Spleen (tissue), 11 donors: ENCODE measurements at regions not wholly inside any gene's neighbourhood (a gene's known extent, or its start where the extent isn't known, plus 50 kb on each side); places are given as distances from the start of the nearest gene placed in this dataset.

Experiments
- DNase-seq: peaks from one replicate; pipeline ENCODE4 v3.0.0-alpha.2; 2020
- H3K27ac ChIP-seq, 8 donors: fragments of 200-600 bp; sonication (generic) in 7 of 8; 1 replicate in 4 of 8; 2 replicates in 4 of 8; pipeline versions ENCODE4 v1.5.0 to v1.8.0; 2016 to 2021; ENCODE audit warnings: inconsistent platforms in 4 of 8, mild to moderate bottlenecking in 4 of 8, moderate library complexity in 1 of 8
- H3K27me3 ChIP-seq, 7 donors: fragments of 200-600 bp; sonication (generic) in 6 of 7; replicated peaks in 1 of 7; 1 replicate in 4 of 7; 2 replicates in 3 of 7; pipeline versions ENCODE4 v1.5.0 to v1.8.0; 2016 to 2021; ENCODE audit warnings: inconsistent platforms in 3 of 7, mild to moderate bottlenecking in 1 of 7
- H3K36me3 ChIP-seq, 6 donors: fragments of 200-600 bp; sonication (generic) in 5 of 6; 1 replicate in 4 of 6; 2 replicates in 2 of 6; pipeline versions ENCODE4 v1.5.0 to v1.8.0; 2016 to 2021; ENCODE audit warnings: inconsistent platforms in 2 of 6
- H3K4me1 ChIP-seq, 6 donors: fragments of 200-600 bp; sonication (generic) in 5 of 6; 1 replicate in 3 of 6; 2 replicates in 3 of 6; pipeline versions ENCODE4 v1.5.0 to v1.8.0; 2016 to 2021; ENCODE audit warnings: inconsistent platforms in 3 of 6
- H3K4me3 ChIP-seq, 8 donors: fragments of 200-600 bp; sonication (generic) in 7 of 8; 1 replicate in 4 of 8; 2 replicates in 4 of 8; pipeline versions ENCODE4 v1.5.0 to v1.8.0; 2016 to 2021; ENCODE audit warnings: inconsistent platforms in 4 of 8, mild to moderate bottlenecking in 4 of 8, moderate library complexity in 2 of 8
- H3K9me3 ChIP-seq, 8 donors: fragments of 200-600 bp; sonication (generic) in 7 of 8; 1 replicate in 4 of 8; 2 replicates in 4 of 8; pipeline versions ENCODE4 v1.5.0 to v1.8.0; 2016 to 2021; ENCODE audit warnings: inconsistent platforms in 4 of 8
- POLR2A ChIP-seq, 3 donors: fragments of 450-650 bp; IDR thresholded peaks; one replicate each; pipeline ENCODE4 v1.5.1; 2017; ENCODE audit warnings: antibody characterized with exemption in 3 of 3, mild to moderate bottlenecking in 1 of 3
- POLR2AphosphoS5 ChIP-seq, 3 donors: sonication (generic); formaldehyde crosslinking; IDR thresholded peaks; one replicate each; pipeline ENCODE4 v1.5.1; 2017; ENCODE audit warnings: antibody characterized with exemption in 3 of 3
- WGBS, 5 donors: extraction: QIAGEN DNeasy Blood & Tissue Kit in 3 of 5; methylation state at CpG; one replicate each; pipeline versions ENCODE4 v1.1.5 to v1.1.7; 2013 to 2018; 5-methylcytosine and 5-hydroxymethylcytosine counted together
- intact Hi-C: fragments of 100-400 bp; cut with DNase I; formaldehyde crosslinking; loops from one replicate; pipeline ENCODE4 v1.15.0; 2023; ENCODE audit warnings: low total_unique reads
- TF ChIP-seq, protein P1 (sequence below), 11 experiments: fragments of 200-600 bp in 7 of 11; fragments of 450-650 bp in 4 of 11; sonication (generic) in 4 of 11; IDR thresholded peaks in 8 of 11; conservative IDR thresholded peaks in 3 of 11; 1 replicate in 7 of 11; 2 replicates in 4 of 11; pipeline versions ENCODE4 v1.4.0 to v1.8.0; 2016 to 2021; ENCODE audit warnings: antibody characterized with exemption in 11 of 11, inconsistent platforms in 4 of 11, mild to moderate bottlenecking in 1 of 11
- donor health status: healthy with polysubstance abuse.
- donor health status: DM: no; HTN: no; CAD: no; lungs with moderate emphysema.
- donor health status: DM: no; HTN: no; CAD: no.
- donor health status: Bipolar disorder and iron deficiency.
- donor health status: healthy.
- donor health status: DM: no; HTN: no; CAD: no.
- donor health status: DM: yes; HTN: yes; CAD: no.

DNA sequence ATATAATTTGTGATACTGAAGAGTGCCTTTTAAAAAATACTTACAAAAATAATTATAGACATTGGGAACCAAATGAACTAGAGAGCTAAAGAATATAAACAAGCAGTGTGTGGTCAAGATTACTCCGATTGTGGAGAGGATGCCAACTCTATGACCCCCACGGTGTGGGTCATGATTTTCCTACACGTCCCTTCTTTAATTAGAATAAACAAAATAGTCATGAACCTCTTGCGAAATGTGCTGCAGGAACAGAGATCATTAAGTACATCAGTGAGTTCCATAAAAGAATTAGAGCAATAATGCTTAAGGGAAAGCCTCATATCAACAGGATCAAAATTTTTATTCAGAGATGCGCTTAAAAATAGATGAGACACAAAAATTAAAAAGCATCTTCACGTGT, 476.6 kb upstream of the ROBO1 start:
- H3K36me3 ChIP-seq, result no peaks in the 10 kb centered on the region
- H3K27me3 ChIP-seq, result no peaks in the 10 kb centered on the region
- no peak for TF ChIP-seq POLR2A (IDR thresholded peaks at IDR 0.05)
- TF ChIP-seq, protein P1, sequence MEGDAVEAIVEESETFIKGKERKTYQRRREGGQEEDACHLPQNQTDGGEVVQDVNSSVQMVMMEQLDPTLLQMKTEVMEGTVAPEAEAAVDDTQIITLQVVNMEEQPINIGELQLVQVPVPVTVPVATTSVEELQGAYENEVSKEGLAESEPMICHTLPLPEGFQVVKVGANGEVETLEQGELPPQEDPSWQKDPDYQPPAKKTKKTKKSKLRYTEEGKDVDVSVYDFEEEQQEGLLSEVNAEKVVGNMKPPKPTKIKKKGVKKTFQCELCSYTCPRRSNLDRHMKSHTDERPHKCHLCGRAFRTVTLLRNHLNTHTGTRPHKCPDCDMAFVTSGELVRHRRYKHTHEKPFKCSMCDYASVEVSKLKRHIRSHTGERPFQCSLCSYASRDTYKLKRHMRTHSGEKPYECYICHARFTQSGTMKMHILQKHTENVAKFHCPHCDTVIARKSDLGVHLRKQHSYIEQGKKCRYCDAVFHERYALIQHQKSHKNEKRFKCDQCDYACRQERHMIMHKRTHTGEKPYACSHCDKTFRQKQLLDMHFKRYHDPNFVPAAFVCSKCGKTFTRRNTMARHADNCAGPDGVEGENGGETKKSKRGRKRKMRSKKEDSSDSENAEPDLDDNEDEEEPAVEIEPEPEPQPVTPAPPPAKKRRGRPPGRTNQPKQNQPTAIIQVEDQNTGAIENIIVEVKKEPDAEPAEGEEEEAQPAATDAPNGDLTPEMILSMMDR (IDR thresholded peaks at IDR 0.05 in 8 of 11, conservative IDR thresholded peaks at IDR 0.05 in 3 of 11), result no peak
- no peak for TF ChIP-seq POLR2AphosphoS5 (IDR thresholded peaks at IDR 0.05)
- no peak overlapping the region for H3K27ac ChIP-seq
- DNase-seq, result no peak
- H3K4me1 ChIP-seq, result no peaks in the 10 kb centered on the region
- WGBS, 5 donors, result 45 to 61% (median 61%) methylated on average over 6 of the region's 6 CpGs
- peaks cover 0 to 30% (median 16%) of the 10 kb centered on the region in 8 donors for H3K9me3 ChIP-seq
- no peak overlapping the region for H3K4me3 ChIP-seq
- intact Hi-C loops, result no loop called here

DNA sequence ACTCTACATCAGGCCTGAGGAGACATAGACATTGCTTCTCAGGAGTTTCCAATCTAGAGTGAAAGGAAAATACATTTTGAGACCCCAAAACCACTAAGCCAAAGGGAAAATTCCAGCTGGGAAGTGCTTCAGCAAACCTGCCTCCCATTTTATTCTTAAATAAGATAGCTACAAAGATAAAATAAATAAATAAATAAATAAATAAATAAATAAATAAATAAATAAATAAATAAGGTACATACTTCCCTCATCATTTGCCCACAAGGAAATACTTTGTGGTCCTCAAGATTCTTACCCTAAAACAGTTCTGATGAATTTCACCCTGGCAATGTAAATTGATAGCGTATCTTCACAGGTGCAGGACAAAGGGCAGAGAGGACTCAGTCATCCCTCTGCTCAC, 474.0 kb upstream of the ROBO1 start:
- Histone ChIP-seq H3K36me3 (no peaks in the 10 kb centered on the region), H3K27me3 (no peaks in the 10 kb centered on the region), H3K9me3 (peaks cover 0 to 12% (median 4%) of the 10 kb centered on the region in 8 donors), H3K4me3 (no peak overlapping the region), H3K4me1 (no peaks in the 10 kb centered on the region), H3K27ac (no peak overlapping the region)
- no peak for DNase-seq
- intact Hi-C loops, result no loop called here
- no peak for TF ChIP-seq POLR2A (IDR thresholded peaks at IDR 0.05)
- TF ChIP-seq, protein P1 (IDR thresholded peaks at IDR 0.05 in 8 of 11, conservative IDR thresholded peaks at IDR 0.05 in 3 of 11), result no peak
- no peak for TF ChIP-seq POLR2AphosphoS5 (IDR thresholded peaks at IDR 0.05)
- 77 to 96% (median 93%) methylated on average over 1 of the region's 1 CpG for whole genome bisulfite sequencing, 5 donors

DNA sequence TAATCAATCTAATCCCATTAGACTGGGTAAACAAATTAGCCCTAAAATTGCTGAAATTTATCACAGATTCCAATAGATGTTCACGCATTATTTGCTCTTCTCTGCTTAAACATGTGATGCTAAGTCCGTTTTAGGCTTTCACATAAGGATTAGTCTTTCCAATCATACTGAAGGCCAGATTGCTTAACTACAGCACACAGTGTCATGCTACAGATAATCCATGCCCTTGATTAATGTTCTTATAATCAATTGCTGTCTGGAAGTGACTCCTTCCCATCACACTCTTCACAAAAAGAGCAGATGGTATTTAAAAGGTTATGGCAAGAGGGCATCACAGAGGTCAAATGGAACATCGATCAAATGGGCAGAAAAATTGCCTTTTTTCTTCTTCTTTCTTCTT, 471.5 kb upstream of the ROBO1 start:
- intact Hi-C loops, result no loop called here
- Histone ChIP-seq H3K4me3 (no peak overlapping the region), H3K27ac (no peak overlapping the region), H3K27me3 (no peaks in the 10 kb centered on the region), H3K9me3 (peaks cover 0 to 7% (median 0%) of the 10 kb centered on the region in 8 donors), H3K36me3 (no peaks in the 10 kb centered on the region), H3K4me1 (no peaks in the 10 kb centered on the region)
- DNase-seq, result no peak
- TF ChIP-seq, protein P1 (IDR thresholded peaks at IDR 0.05 in 8 of 11, conservative IDR thresholded peaks at IDR 0.05 in 3 of 11), result no peak
- TF ChIP-seq POLR2AphosphoS5 (IDR thresholded peaks at IDR 0.05) (no peak), POLR2A (IDR thresholded peaks at IDR 0.05) (no peak)
- WGBS, 5 donors, result 60 to 74% (median 69%) methylated on average over 3 of the region's 3 CpGs

DNA sequence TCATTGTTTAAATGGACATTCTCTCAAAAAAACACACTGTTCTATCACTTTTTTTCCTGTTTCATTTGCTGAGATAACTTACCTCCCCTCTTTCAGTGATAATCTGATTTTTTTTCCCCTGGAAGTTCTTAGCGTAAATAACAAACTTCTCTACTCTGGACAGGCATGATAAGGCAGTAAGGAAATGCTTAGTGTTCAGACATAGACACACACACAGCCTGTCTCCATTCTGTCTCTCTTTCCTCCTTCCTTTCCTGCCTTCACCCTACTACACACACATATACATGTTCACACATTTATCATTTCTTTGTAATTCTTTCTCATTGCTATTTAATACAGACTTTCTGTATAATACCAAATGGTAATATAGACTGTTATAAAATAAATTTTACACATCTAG, 470.8 kb upstream of the ROBO1 start:
- 29 to 42% (median 34%) methylated on average over 1 of the region's 1 CpG for WGBS, 5 donors
- TF ChIP-seq POLR2AphosphoS5 (IDR thresholded peaks at IDR 0.05) (no peak), POLR2A (IDR thresholded peaks at IDR 0.05) (no peak)
- TF ChIP-seq, protein P1 (IDR thresholded peaks at IDR 0.05 in 8 of 11, conservative IDR thresholded peaks at IDR 0.05 in 3 of 11), result no peak
- H3K4me3 ChIP-seq, result no peak overlapping the region
- H3K4me1 ChIP-seq, result no peaks in the 10 kb centered on the region
- peaks cover 0 to 7% (median 0%) of the 10 kb centered on the region in 8 donors for H3K9me3 ChIP-seq
- H3K36me3 ChIP-seq, result no peaks in the 10 kb centered on the region
- DNase-seq, result no peak
- intact Hi-C loops, result no loop called here
- H3K27me3 ChIP-seq, result no peaks in the 10 kb centered on the region
- H3K27ac ChIP-seq, result no peak overlapping the region
